T-helper 17 cell (primary cell): ENCODE measurements at regions not wholly inside any gene's neighbourhood (a gene's known extent, or its start where the extent isn't known, plus 50 kb on each side); places are given as distances from the start of the nearest gene placed in this dataset.
"Not testable (repeated sequence)": the region's sequence is repeated elsewhere in the genome, so short reads cannot be mapped to it uniquely, and the experiment has no call there.

Source experiments
- ATAC-seq: fragments of 150-1000 bp; cut with Tn5 transposase; 2 replicates; pipeline ENCODE4 v1.10.0; 2021; ENCODE audit warnings: mild to moderate bottlenecking, moderate library complexity
- DNase-seq, 3 donors: peaks; one replicate each; pipeline versions ENCODE4 v3.0.0 to v3.0.0-alpha.2; 2020 to 2021
- H3K9me3 ChIP-seq: one replicate; pipeline ENCODE4 v1.7.0; 2013; ENCODE audit warnings: low read length, mild to moderate bottlenecking; ENCODE audit not compliant: control insufficient read depth, poor library complexity, severe bottlenecking
- H3K27ac Mint-ChIP-seq: one replicate; pipeline ENCODE4 v1.8.0; 2022; ENCODE audit warnings: mild to moderate bottlenecking, moderate library complexity, mixed read lengths
- H3K27me3 Mint-ChIP-seq: one replicate; pipeline ENCODE4 v1.8.0; 2022; ENCODE audit warnings: mixed read lengths
- H3K36me3 Mint-ChIP-seq: one replicate; pipeline ENCODE4 v1.8.0; 2022; ENCODE audit warnings: low read depth, mixed read lengths
- H3K4me1 Mint-ChIP-seq: one replicate; pipeline ENCODE4 v1.8.0; 2022; ENCODE audit warnings: mild to moderate bottlenecking, mixed read lengths
- H3K4me3 Mint-ChIP-seq: one replicate; pipeline ENCODE4 v1.8.0; 2022; ENCODE audit warnings: mild to moderate bottlenecking, moderate library complexity, mixed read lengths

DNA sequence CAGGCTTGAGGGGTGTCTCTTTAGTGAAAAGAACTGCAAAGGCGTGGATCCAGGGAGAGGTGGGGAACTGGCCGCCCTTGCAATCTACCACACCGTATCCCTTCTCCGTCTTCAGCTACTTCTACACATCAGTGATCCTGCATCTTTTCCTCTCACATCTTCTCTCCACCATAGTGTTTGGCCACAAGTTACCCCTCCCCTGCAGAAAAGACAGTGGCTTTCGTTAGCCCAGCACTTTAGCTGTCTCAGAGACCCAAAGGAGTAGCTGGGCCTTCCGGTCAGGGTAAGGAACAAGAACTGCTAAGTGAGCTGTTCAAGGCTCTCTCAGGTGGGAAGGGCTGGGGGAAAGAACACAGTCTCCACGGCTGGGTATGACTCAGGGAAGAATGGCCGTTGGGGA lies 158.4 kb downstream of the NDUFA12 start:
- no peak for DNase-seq
- no peaks in the 10 kb centered on the region for H3K9me3 ChIP-seq
- ATAC-seq, result no peak
- Mint-ChIP-seq H3K36me3 (peaks cover 2% of the 10 kb centered on the region), H3K27ac (no peak overlapping the region), H3K4me3 (no peak overlapping the region), H3K4me1 (no peaks in the 10 kb centered on the region), H3K27me3 (peaks cover 26% of the 10 kb centered on the region)

DNA sequence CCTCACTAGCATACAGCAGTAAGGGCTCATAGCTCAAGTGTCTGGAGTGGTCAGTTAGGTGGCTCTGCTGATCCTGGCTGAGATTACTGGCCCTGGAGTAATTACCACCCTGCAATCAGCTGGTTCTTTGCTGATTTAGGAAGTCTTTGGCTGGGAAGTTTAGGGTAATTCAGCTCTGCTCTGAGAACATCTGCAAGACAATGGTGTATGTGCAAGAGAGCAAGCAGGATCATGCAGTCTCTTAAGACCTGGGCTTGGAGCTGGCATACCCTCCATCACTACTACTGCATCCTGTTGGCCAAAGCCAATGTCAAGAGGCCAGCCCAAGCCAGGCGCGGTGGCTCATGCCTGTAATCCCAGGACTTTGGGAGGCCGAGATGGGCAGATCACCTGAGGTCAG lies 159.0 kb downstream of the NDUFA12 start:
- H3K4me3 Mint-ChIP-seq, result no peak overlapping the region
- H3K27me3 Mint-ChIP-seq, result peaks cover 26% of the 10 kb centered on the region
- no peak for ATAC-seq
- H3K4me1 Mint-ChIP-seq, result no peaks in the 10 kb centered on the region
- no peak overlapping the region for H3K27ac Mint-ChIP-seq
- no peaks in the 10 kb centered on the region for H3K9me3 ChIP-seq
- H3K36me3 Mint-ChIP-seq, result peaks cover 2% of the 10 kb centered on the region
- no peak for DNase-seq

DNA sequence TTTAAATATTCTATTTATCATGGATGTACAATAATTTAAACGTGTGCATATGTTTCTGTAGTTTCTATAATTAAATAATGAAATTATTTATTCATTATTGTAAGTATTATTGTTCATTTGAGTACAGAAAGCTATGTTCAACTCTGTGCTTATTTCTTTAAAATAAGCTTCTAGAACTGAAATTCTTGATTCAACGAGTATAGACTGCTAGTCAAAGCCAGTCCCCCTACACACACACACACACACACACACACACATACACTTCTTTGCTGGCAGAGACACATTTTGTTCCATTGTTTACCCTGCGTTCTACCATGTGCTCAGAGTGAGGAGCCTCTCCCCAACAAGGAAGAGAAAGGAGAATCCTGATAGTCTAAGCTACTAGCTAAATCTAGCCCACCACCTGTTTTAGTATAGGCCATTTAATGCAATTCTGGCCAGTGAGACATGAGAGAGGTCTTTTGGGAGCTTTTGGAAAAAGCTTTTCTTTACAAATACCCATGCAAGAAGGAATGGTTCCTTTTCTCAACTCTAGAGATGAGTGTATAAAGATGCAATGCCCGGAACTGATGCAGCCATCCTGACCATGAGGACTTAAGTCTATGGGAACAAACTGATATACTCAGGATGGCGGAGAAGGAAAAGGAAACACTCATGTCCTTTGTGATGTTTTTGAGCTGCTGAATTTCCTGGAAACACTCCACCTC lies 161.4 kb downstream of the NDUFA12 start:
- H3K27me3 Mint-ChIP-seq, result peaks cover 22% of the 10 kb centered on the region
- H3K9me3 ChIP-seq, result no peaks in the 10 kb centered on the region
- no peak for ATAC-seq

DNA sequence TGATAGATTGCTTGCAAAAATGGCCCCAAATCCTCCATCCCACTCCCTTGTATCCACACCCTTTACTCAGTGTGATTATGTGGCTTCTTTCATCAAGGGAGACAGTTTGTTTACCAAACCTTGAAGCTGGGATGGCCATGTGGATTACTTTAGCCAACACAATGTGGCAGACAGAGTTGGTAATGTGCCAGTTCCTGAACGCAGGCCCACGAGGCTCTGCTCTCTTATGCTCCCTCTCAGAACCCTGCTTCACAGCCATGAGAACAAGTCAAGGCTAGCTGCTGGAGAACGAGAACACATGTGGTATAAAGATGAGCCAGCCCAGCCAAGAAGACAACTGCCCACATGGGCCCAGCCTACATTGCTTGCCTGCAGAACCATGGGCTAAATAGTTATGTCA lies 162.3 kb downstream of the NDUFA12 start:
- no peak overlapping the region for H3K4me3 Mint-ChIP-seq
- ATAC-seq (no peak), DNase-seq (no peak)
- no peaks in the 10 kb centered on the region for H3K4me1 Mint-ChIP-seq
- peaks cover 2% of the 10 kb centered on the region for H3K36me3 Mint-ChIP-seq
- H3K27me3 Mint-ChIP-seq, result peaks cover 15% of the 10 kb centered on the region
- H3K27ac Mint-ChIP-seq, result no peak overlapping the region
- H3K9me3 ChIP-seq, result no peaks in the 10 kb centered on the region

More for the DNA sequence above, 161.4 kb downstream of the NDUFA12 start:
- Mint-ChIP-seq H3K27ac (no peak overlapping the region), H3K4me1 (no peaks in the 10 kb centered on the region), H3K36me3 (peaks cover 2% of the 10 kb centered on the region), H3K4me3 (no peak overlapping the region)
- no peak for DNase-seq

DNA sequence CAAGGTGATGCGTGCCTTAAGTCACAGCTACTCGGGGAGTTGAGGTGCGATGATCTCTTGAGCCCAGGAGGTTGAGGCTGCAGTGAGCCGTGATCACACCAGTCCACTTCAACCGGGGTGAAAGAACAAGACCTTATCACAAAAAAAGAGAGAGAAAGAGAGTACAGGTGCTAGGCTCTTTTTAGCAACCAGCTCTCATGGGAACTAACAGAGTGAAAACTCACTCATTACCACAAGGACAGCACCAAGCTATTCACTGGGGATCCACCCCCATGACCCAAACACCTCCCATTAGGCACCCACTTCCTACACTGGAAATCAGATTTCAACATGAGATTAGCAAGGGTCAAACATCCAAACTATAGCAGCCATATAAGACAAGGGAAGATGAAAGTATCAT lies 164.2 kb downstream of the NDUFA12 start:
- Mint-ChIP-seq H3K27ac (no peak overlapping the region), H3K4me1 (no peaks in the 10 kb centered on the region)

DNA sequence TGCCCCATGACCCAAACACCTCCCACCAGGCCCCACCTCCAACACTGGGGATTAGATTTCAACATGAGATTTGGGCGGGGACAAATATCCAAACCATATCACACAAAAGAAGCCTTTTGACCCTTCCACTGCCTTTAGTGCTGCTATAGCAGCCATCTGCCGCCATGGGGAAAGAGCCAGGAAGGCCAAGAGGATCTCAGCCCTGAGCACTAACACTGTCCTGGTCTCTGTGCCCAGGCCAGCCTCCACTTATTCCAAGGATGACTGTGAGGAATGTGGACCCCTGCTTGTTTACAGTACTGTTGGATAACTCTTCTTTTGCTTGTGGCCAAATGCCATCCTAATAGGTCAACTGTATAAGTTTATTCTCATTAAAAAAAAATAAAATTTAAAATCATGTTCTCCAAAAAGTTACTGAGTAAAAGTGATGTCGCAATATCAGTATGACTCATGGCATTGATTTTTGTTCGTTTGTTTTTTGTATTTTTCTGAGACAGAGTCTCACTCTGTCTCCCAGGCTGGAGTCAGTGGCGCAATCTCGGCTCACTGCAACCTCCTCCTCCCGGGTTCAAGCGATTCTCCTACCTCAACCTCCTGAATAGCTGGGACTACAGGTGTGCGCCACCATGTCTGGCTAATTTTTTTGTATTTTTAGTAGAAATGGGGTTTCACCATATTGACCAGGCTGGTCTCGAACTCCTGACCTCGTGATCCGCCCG lies 166.4 kb downstream of the NDUFA12 start:
- not testable (repeated sequence) for DNase-seq, H3K9me3 ChIP-seq, H3K36me3 Mint-ChIP-seq, H3K4me3 Mint-ChIP-seq, H3K4me1 Mint-ChIP-seq, H3K27me3 Mint-ChIP-seq, H3K27ac Mint-ChIP-seq, ATAC-seq

More for the DNA sequence above, 164.2 kb downstream of the NDUFA12 start:
- Mint-ChIP-seq H3K27me3 (peaks cover 7% of the 10 kb centered on the region), H3K36me3 (peaks cover 2% of the 10 kb centered on the region), H3K4me3 (no peak overlapping the region)
- DNase-seq, result no peak
- ATAC-seq, result no peak
- H3K9me3 ChIP-seq, result no peaks in the 10 kb centered on the region

DNA sequence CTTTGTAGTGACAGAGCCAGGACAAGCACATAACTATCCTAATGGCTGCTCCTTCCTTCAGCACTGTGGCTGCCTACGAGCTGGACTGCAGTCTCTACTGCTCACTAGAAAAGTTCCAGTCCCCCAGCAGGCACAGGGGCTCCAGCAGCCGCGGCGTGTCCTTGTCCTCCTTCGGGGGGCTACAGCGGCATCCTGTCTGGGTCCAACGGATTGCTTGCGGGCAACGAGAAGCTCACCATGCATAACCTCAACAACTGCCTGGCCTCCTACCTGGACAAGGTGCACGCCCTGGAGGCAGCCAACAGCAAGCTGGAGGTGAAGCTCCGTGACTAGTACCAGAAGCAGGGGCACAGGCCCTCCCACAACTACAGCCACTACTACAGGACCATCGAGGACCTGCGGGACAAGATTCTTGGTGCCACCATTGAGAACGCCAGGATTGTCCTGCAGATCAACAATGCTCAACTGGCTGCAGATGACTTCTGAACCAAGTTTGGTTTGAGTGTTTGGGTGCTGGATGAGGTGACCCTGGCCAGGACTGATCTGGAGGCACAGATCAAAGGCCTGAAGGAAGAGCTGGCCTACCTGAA lies 169.4 kb downstream of the NDUFA12 start:
- H3K4me3 Mint-ChIP-seq, result no peak overlapping the region
- no peaks in the 10 kb centered on the region for H3K36me3 Mint-ChIP-seq
- H3K4me1 Mint-ChIP-seq, result peaks cover 10% of the 10 kb centered on the region
- H3K27ac Mint-ChIP-seq, result no peak overlapping the region
- H3K9me3 ChIP-seq, result no peaks in the 10 kb centered on the region
- H3K27me3 Mint-ChIP-seq, result peaks cover 4% of the 10 kb centered on the region
- DNase-seq (no peak), ATAC-seq (no peak)

DNA sequence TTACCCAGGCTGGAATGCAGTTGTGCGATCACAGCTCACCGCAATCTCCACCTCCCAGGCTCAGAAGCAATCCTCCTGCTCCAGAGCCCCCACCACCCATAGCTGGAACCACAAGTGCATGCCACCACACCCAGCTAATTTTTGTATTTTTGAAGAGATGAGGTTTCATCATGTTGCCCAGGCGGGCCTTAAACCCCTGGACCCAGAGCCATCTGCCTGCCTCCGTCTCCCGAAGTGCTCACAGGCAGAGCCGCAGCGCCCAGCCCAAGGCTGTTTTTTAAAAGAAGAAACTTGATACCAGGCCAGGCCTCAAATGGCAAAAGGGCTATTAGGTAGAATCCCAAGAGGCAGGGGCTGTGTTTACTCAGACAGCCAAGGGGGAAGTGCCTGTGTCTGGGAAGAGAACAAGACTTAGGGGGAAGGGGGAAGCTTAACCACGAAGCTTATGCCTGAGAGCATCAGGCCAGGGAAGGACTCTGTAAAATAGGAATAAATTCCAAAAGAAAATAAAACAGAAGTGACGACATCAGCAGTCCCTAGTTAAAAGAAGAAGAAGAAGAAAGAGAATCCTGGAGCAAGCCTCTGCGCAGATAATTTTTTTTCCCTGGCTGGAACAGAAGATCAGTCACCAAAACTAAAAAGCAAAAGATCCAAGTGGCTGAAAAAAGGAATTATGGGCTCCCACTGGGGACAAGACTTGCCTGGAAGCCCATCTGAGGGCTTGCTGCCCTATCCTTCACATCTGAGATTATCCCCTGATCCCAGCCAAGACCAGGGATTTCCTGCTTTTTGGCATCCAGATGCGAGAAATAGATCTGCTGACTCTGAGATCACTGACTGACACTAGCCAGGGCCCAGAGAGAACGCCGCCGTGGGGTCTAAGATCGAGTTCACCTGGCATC lies 170.5 kb downstream of the NDUFA12 start:
- DNase-seq, result no peak
- no peaks in the 10 kb centered on the region for H3K9me3 ChIP-seq
- H3K4me3 Mint-ChIP-seq, result no peak overlapping the region
- no peaks in the 10 kb centered on the region for H3K36me3 Mint-ChIP-seq
- no peak overlapping the region for H3K27ac Mint-ChIP-seq
- no peak for ATAC-seq
- peaks cover 10% of the 10 kb centered on the region for H3K4me1 Mint-ChIP-seq
- peaks cover 4% of the 10 kb centered on the region for H3K27me3 Mint-ChIP-seq

DNA sequence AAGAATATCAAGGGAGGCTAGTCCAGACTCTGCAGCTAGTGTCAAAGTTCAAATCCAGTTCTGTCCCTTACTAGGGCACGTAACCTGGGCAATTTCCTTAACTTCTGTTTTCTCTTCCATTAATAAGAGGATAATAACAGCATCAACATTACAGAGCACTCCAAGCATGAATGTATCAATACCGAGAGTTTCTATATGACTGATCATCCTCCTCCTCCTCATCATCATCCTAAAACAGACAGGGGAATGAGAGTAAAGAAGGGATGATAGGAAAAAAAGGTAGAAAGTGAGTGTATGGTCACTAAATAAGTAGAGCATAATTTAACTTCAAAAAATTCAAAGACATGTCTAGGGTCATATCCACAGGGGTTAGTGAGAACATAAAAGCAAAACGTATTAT lies 171.4 kb downstream of the NDUFA12 start:
- Mint-ChIP-seq H3K4me3 (no peak overlapping the region), H3K4me1 (peaks cover 10% of the 10 kb centered on the region), H3K36me3 (no peaks in the 10 kb centered on the region), H3K27ac (peak overlapping the region; percentile 74), H3K27me3 (peaks cover 4% of the 10 kb centered on the region)
- ATAC-seq (no peak), DNase-seq (no peak)
- no peaks in the 10 kb centered on the region for H3K9me3 ChIP-seq

DNA sequence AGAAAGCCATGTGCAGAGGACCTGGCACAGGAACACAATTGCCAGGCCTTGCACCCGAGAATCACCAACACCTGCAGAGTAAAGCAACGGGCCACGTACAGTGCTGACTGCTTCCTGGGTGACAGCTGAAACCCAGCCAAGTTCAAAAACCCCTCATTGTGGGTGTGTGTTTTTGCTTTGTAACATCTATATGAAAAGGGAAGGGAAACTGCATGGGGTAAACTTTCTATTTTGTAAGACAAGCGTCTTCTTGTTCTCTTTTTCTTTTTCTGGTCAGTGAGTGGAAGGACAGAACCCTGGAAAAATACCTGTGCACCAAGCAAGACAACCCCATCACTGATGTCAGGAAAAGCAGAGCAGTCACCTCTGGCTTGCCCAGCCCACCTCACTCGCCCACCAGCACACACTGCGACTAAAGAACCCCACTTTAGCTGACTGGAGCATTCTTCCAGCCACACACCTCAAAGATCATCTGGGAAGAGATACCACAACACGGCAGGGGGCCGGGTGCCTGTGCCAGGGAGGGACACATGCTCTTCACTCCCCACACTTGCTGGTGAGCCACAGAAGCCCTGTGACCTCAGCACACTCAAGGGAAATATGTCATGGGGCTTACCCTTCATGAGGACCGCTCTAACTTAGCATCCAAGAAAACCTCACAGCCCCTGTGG lies 172.3 kb downstream of the NDUFA12 start:
- peaks cover 10% of the 10 kb centered on the region for H3K4me1 Mint-ChIP-seq
- no peaks in the 10 kb centered on the region for H3K9me3 ChIP-seq
- H3K27ac Mint-ChIP-seq, result peak overlapping the region; percentile 74
- H3K27me3 Mint-ChIP-seq, result peaks cover 4% of the 10 kb centered on the region
- DNase-seq, result no peak
- H3K4me3 Mint-ChIP-seq, result peak overlapping the region; percentile 63
- no peaks in the 10 kb centered on the region for H3K36me3 Mint-ChIP-seq
- ATAC-seq, result peak; percentile 80

DNA sequence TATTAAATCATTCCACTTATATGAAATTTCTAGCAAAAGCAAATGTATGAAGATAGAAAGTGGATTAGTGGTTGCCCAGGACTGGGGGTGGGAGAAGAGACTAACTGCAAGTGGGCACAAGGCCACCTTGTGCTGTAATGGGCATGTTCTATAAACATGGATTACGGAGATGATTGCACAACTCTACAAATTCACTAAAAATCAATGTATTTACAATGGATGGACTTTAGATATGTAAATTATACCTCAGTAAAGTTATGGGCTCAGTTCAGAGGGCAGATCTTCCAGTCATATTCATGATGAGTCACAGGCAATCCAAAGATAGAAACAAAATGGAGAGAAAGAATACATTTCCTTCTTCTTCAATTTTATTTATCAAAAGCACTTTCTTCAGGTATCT lies 173.9 kb downstream of the NDUFA12 start:
- no peak overlapping the region for H3K4me3 Mint-ChIP-seq
- H3K27me3 Mint-ChIP-seq, result peaks cover 4% of the 10 kb centered on the region
- peaks cover 10% of the 10 kb centered on the region for H3K4me1 Mint-ChIP-seq
- DNase-seq, result no peak
- no peaks in the 10 kb centered on the region for H3K9me3 ChIP-seq
- ATAC-seq, result no peak
- H3K36me3 Mint-ChIP-seq, result no peaks in the 10 kb centered on the region
- no peak overlapping the region for H3K27ac Mint-ChIP-seq

DNA sequence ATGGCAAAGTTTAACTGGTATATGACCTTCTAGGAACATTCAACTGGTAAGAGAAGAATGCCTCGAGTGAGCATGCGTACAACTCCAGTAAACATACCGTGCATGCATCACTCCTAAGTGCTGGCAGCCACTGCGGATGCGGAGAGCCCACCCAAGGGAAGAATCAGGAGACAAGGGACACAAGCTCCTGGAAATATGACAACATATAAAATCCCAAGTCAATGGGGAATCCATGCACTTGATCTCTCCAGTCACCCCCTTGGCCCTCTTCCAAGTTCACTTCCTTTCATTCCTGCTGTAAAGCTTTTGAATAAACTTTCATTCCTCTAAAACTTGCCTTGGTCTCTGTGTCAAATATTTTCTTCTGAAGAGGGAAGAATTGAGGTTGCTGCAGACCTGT lies 168.7 kb upstream of the TMCC3 start:
- DNase-seq, result no peak
- Mint-ChIP-seq H3K36me3 (no peaks in the 10 kb centered on the region), H3K27ac (no peak overlapping the region), H3K4me3 (no peak overlapping the region), H3K27me3 (peaks cover 13% of the 10 kb centered on the region), H3K4me1 (peaks cover 3% of the 10 kb centered on the region)
- no peak for ATAC-seq
- no peaks in the 10 kb centered on the region for H3K9me3 ChIP-seq
